Trophoblast cell (in vitro differentiated cells and primary cell): ENCODE measurements at regions not wholly inside any gene's neighbourhood (a gene's known extent, or its start where the extent isn't known, plus 50 kb on each side); places are given as distances from the start of the nearest gene placed in this dataset.

Experiments
- DNase-seq, 2 donors: peaks; one replicate each; pipeline ENCODE4 v3.0.0-alpha.2; 2016
- H2AFZ ChIP-seq: 2 replicates; pipeline ENCODE4 v1.6.1; 2013; ENCODE audit warnings: low read length, moderate library complexity, mild to moderate bottlenecking; ENCODE audit not compliant: insufficient read depth, poor library complexity
- H2AK5ac ChIP-seq: 2 replicates; pipeline ENCODE4 v1.6.1; 2013; ENCODE audit warnings: mild to moderate bottlenecking, low read length
- H2BK120ac ChIP-seq: 2 replicates; pipeline ENCODE4 v1.6.1; 2013; ENCODE audit warnings: low read length, mild to moderate bottlenecking, moderate library complexity; ENCODE audit not compliant: insufficient read depth, poor library complexity
- H2BK12ac ChIP-seq: 2 replicates; pipeline ENCODE4 v1.6.1; 2013; ENCODE audit warnings: mild to moderate bottlenecking, low read length, moderate library complexity
- H2BK5ac ChIP-seq: 2 replicates; pipeline ENCODE4 v1.6.1; 2013; ENCODE audit warnings: low read length, low read depth, moderate library complexity, mild to moderate bottlenecking; ENCODE audit not compliant: poor library complexity
- H3K14ac ChIP-seq: 2 replicates; pipeline ENCODE4 v1.6.1; 2013; ENCODE audit warnings: mild to moderate bottlenecking, low read length
- H3K18ac ChIP-seq: 2 replicates; pipeline ENCODE4 v1.6.1; 2013; ENCODE audit warnings: mild to moderate bottlenecking, low read length
- H3K23ac ChIP-seq: 2 replicates; pipeline ENCODE4 v1.6.1; 2013; ENCODE audit warnings: low read length
- H3K27ac ChIP-seq: 2 replicates; pipeline ENCODE4 v1.5.1; 2013; ENCODE audit warnings: low read depth, mild to moderate bottlenecking, inconsistent platforms, low read length, moderate library complexity
- H3K27me3 ChIP-seq: 2 replicates; pipeline ENCODE4 v1.6.1; 2013; ENCODE audit warnings: inconsistent platforms, mild to moderate bottlenecking, low read length, moderate library complexity; ENCODE audit not compliant: insufficient read depth
- H3K36me3 ChIP-seq, 2 experiments: 1 replicate in 1 of 2; 2 replicates in 1 of 2; pipeline ENCODE4 v1.6.1; 2013; ENCODE audit warnings: low read length in 2 of 2, mild to moderate bottlenecking in 2 of 2, moderate library complexity in 1 of 2; ENCODE audit not compliant: insufficient read depth in 2 of 2, control insufficient read depth in 1 of 2
- H3K4ac ChIP-seq: 2 replicates; pipeline ENCODE4 v1.6.1; 2013; ENCODE audit warnings: low read depth, mild to moderate bottlenecking, low read length, moderate library complexity
- H3K4me1 ChIP-seq, 2 experiments: 1 replicate in 1 of 2; 2 replicates in 1 of 2; pipeline ENCODE4 v1.6.1; 2013; ENCODE audit warnings: low read length in 2 of 2, mild to moderate bottlenecking in 2 of 2, moderate library complexity in 1 of 2; ENCODE audit not compliant: insufficient read depth in 2 of 2, control insufficient read depth in 1 of 2
- H3K4me2 ChIP-seq: 2 replicates; pipeline ENCODE4 v1.6.1; 2013; ENCODE audit warnings: inconsistent platforms, mild to moderate bottlenecking, low read length, moderate library complexity
- H3K4me3 ChIP-seq: 2 replicates; pipeline ENCODE4 v1.5.1; 2013; ENCODE audit warnings: mild to moderate bottlenecking, low read depth, low read length, inconsistent platforms
- H3K79me1 ChIP-seq: one replicate; pipeline ENCODE4 v1.6.1; 2013; ENCODE audit warnings: low read length
- H3K79me2 ChIP-seq: 2 replicates; pipeline ENCODE4 v1.6.1; 2013; ENCODE audit warnings: low read length, mild to moderate bottlenecking; ENCODE audit not compliant: control insufficient read depth, insufficient read depth, poor library complexity
- H3K9ac ChIP-seq: 2 replicates; pipeline ENCODE4 v1.6.1; 2013; ENCODE audit warnings: mild to moderate bottlenecking, low read length
- H3K9me3 ChIP-seq: 2 replicates; pipeline ENCODE4 v1.6.1; 2013; ENCODE audit warnings: low read depth, mild to moderate bottlenecking, control low read depth, inconsistent platforms, low read length; ENCODE audit not compliant: insufficient read depth
- H4K12ac ChIP-seq: 2 replicates; pipeline ENCODE4 v1.6.1; 2013; ENCODE audit warnings: low read depth, mild to moderate bottlenecking, low read length, moderate library complexity
- H4K8ac ChIP-seq: 2 replicates; pipeline ENCODE4 v1.6.1; 2013; ENCODE audit warnings: low read depth, mild to moderate bottlenecking, low read length, moderate library complexity
- H4K91ac ChIP-seq: one replicate; pipeline ENCODE4 v1.6.1; 2013; ENCODE audit warnings: low read depth, mild to moderate bottlenecking, low read length, moderate library complexity
- WGBS: extraction: QIAGEN DNeasy Blood & Tissue Kit; methylation state at CpG from one replicate; pipeline ENCODE4 v1.1.7; 2013; ENCODE audit warnings: missing lambda C conversion rate; ENCODE audit not compliant: insufficient read length, insufficient coverage; ENCODE audit errors: extremely low coverage; 5-methylcytosine and 5-hydroxymethylcytosine counted together

DNA sequence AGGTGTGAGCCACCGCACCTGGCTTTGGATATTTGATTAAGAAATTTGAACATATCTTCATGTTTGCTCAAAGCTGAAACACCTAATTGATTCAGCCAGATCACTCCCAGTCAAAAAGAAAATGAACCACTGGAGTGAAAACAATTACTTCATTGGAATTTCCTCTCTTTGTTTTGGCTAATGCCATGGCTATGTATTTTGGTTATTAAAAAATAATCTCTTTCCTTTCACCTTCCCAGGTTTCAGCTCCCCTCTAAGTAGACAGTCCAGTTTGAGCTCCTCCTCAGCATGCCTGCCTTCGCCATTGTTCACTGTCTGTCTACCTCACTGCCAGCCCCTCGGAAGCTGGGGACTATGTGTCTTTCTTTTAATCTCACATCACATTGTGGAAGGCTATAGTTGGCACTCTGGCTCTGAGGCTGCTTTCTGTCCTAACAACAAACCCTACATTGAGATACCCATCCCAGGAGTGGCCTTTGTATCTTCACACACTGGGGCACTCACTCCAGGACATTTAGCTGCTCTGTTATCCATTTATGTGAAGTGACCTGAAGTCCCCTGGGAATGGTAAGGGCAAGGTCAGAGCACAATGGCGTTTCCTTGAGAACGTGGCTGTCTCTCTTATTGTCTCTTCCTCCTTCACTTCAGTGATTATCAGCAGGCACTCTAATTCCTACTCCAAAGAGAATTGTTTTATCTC is 764.0 kb upstream of the CITED2 start:
- Histone ChIP-seq H3K79me1 (no peaks in the 10 kb centered on the region), H3K36me3 (no peaks in the 10 kb centered on the region), H3K14ac (no peak overlapping the region), H4K91ac (no peak overlapping the region), H3K27me3 (no peaks in the 10 kb centered on the region), H3K9me3 (no peaks in the 10 kb centered on the region), H2AK5ac (no peak overlapping the region), H2BK120ac (no peak overlapping the region), H3K18ac (no peak overlapping the region), H3K4me3 (no peak overlapping the region), H3K79me2 (no peaks in the 10 kb centered on the region), H3K9ac (no peak overlapping the region), H4K12ac (no peak overlapping the region), H2BK12ac (no peak overlapping the region), H3K23ac (no peak overlapping the region), H2BK5ac (no peak overlapping the region), H3K27ac (no peak overlapping the region), H3K4ac (no peak overlapping the region), H4K8ac (no peak overlapping the region), H3K4me2 (no peak overlapping the region), H3K4me1 (no peaks in the 10 kb centered on the region), H2AFZ (no peak overlapping the region)
- no CpG with 5 or more reads among the region's 5 CpGs for WGBS
- no peak for DNase-seq

GRCh38 chr6:140134224-140134623 is 759.8 kb upstream of the CITED2 start:
- Histone ChIP-seq H2AK5ac (no peak overlapping the region), H3K79me1 (no peaks in the 10 kb centered on the region), H3K9me3 (no peaks in the 10 kb centered on the region), H3K18ac (no peak overlapping the region), H3K9ac (no peak overlapping the region), H2BK5ac (no peak overlapping the region), H3K4me2 (no peak overlapping the region), H3K4me1 (no peaks in the 10 kb centered on the region), H4K12ac (no peak overlapping the region), H3K36me3 (no peaks in the 10 kb centered on the region), H3K27me3 (no peaks in the 10 kb centered on the region), H2BK120ac (no peak overlapping the region), H3K4me3 (no peak overlapping the region), H3K4ac (no peak overlapping the region), H4K91ac (no peak overlapping the region), H3K23ac (no peak overlapping the region), H3K14ac (no peak overlapping the region), H2BK12ac (no peak overlapping the region), H4K8ac (no peak overlapping the region), H2AFZ (no peak overlapping the region), H3K79me2 (no peaks in the 10 kb centered on the region), H3K27ac (no peak overlapping the region)
- no peak for DNase-seq

- peaks cover 5% of the 10 kb centered on the region for H3K9me3 ChIP-seq
- no peak for DNase-seq
- no peak overlapping the region for H2AK5ac ChIP-seq
- H3K27ac ChIP-seq = no peak overlapping the region
- H2BK5ac ChIP-seq = no peak overlapping the region
- no peak overlapping the region for H3K9ac ChIP-seq
- H2BK120ac ChIP-seq = no peak overlapping the region
- H2AFZ ChIP-seq = no peak overlapping the region
- H3K79me2 ChIP-seq = no peaks in the 10 kb centered on the region
- no peaks in the 10 kb centered on the region for H3K27me3 ChIP-seq
- H4K91ac ChIP-seq = no peak overlapping the region
- no peaks in the 10 kb centered on the region for H3K79me1 ChIP-seq
- no peak overlapping the region for H3K18ac ChIP-seq
- H3K14ac ChIP-seq = no peak overlapping the region
- H2BK12ac ChIP-seq = no peak overlapping the region
- H4K8ac ChIP-seq = no peak overlapping the region
- H3K4me3 ChIP-seq = no peak overlapping the region
- H4K12ac ChIP-seq = no peak overlapping the region
- no peak overlapping the region for H3K4me2 ChIP-seq
- H3K23ac ChIP-seq = no peak overlapping the region
- H3K4me1 ChIP-seq = no peaks in the 10 kb centered on the region
- H3K36me3 ChIP-seq = no peaks in the 10 kb centered on the region
- no peak overlapping the region for H3K4ac ChIP-seq
Measured at GRCh38 chr6:140130074-140130473, 755.6 kb upstream of the CITED2 start.

DNA sequence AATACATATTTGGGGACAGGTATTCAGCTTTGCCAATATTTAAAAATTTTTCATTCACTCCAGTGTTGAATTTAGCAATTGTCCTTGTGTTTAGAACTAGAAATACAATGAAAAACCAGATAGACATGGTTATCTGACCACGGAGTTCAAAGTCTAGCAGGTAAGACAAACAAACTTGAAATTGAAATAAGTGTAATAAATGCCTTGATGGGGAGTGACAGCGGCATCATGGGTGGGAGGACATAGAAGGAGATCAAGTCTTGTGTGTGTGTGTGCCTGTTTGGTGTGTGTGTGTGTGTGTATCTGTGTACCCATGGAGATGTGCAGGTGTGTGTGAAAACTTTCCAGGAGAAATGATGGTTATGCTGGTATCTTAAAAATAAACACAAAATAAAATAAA is 750.0 kb upstream of the CITED2 start:
- no peak overlapping the region for H4K91ac ChIP-seq
- no peaks in the 10 kb centered on the region for H3K36me3 ChIP-seq
- no peak for DNase-seq
- H2AK5ac ChIP-seq = no peak overlapping the region
- H3K23ac ChIP-seq = no peak overlapping the region
- H3K4me1 ChIP-seq = no peaks in the 10 kb centered on the region
- no peak overlapping the region for H3K4me2 ChIP-seq
- H3K79me1 ChIP-seq = no peaks in the 10 kb centered on the region
- no peak overlapping the region for H3K4me3 ChIP-seq
- no peak overlapping the region for H3K9ac ChIP-seq
- H2BK12ac ChIP-seq = no peak overlapping the region
- no peak overlapping the region for H2BK5ac ChIP-seq
- no peak overlapping the region for H3K4ac ChIP-seq
- WGBS = no CpG with 5 or more reads among the region's 2 CpGs
- H3K18ac ChIP-seq = no peak overlapping the region
- no peaks in the 10 kb centered on the region for H3K79me2 ChIP-seq
- H2AFZ ChIP-seq = no peak overlapping the region
- H3K27ac ChIP-seq = no peak overlapping the region
- H3K9me3 ChIP-seq = peaks cover 5% of the 10 kb centered on the region
- no peak overlapping the region for H4K12ac ChIP-seq
- no peak overlapping the region for H2BK120ac ChIP-seq
- no peaks in the 10 kb centered on the region for H3K27me3 ChIP-seq
- no peak overlapping the region for H4K8ac ChIP-seq
- H3K14ac ChIP-seq = no peak overlapping the region
